ENCODE measurements at regions not wholly inside any gene's neighbourhood (a gene's known extent, or its start where the extent isn't known, plus 50 kb on each side); places are given as distances from the start of the nearest gene placed in this dataset.
"Not testable (repeated sequence)": the region's sequence is repeated elsewhere in the genome, so short reads cannot be mapped to it uniquely, and the experiment has no call there.

GRCh38 chr7:86094166-86094669 lies 549.5 kb upstream of the GRM3 start:
- Histone ChIP-seq H3K36me3 (ENCODE audit: insufficient read depth, low read length) (no peaks in the 10 kb centered on the region), H3K9me3 (ENCODE audit: low read depth, low read length) (no peaks in the 10 kb centered on the region)
- no peak for TF ChIP-seq POLR2AphosphoS5 (IDR thresholded peaks at IDR 0.05; ENCODE audit: borderline replicate concordance, low read depth, low read length)
- TF ChIP-seq EZH2 (IDR thresholded peaks at IDR 0.05), result no peak
- TF ChIP-seq FOXP2 (optimal IDR thresholded peaks at IDR 0.05; ENCODE audit: control extremely low read depth, extremely low read length, insufficient read depth), result no peak

GRCh38 chr7:86091369-86091768 lies 552.3 kb upstream of the GRM3 start:
- H3K36me3 ChIP-seq (ENCODE audit: insufficient read depth, low read length), result no peaks in the 10 kb centered on the region
- no peak overlapping the region for H3K27ac ChIP-seq
- no peak overlapping the region for H3K4me3 ChIP-seq
- H3K9ac ChIP-seq (ENCODE audit: insufficient read length), result no peak overlapping the region
- no peak for DNase-seq (ENCODE audit: low read depth, low spot score)
- no peak for TF ChIP-seq EZH2 (IDR thresholded peaks at IDR 0.05)
- no peak for TF ChIP-seq POLR2AphosphoS5 (IDR thresholded peaks at IDR 0.05; ENCODE audit: borderline replicate concordance, low read depth, low read length)
- no peak for TF ChIP-seq FOXP2 (optimal IDR thresholded peaks at IDR 0.05; ENCODE audit: control extremely low read depth, extremely low read length, insufficient read depth)
- no peaks in the 10 kb centered on the region for H3K9me3 ChIP-seq (ENCODE audit: low read depth, low read length)

More at GRCh38 chr7:86094166-86094669, 549.5 kb upstream of the GRM3 start:
- Histone ChIP-seq H3K9ac (ENCODE audit: insufficient read length) (no peak overlapping the region), H3K27ac (no peak overlapping the region), H3K4me3 (no peak overlapping the region)
- DNase-seq (ENCODE audit: low read depth, low spot score), result no peak

- Histone ChIP-seq H3K9ac (ENCODE audit: insufficient read length) (no peak overlapping the region), H3K4me3 (no peak overlapping the region), H3K36me3 (ENCODE audit: insufficient read depth, low read length) (no peaks in the 10 kb centered on the region), H3K9me3 (ENCODE audit: low read depth, low read length) (no peaks in the 10 kb centered on the region), H3K27ac (no peak overlapping the region)
- TF ChIP-seq FOXP2 (optimal IDR thresholded peaks at IDR 0.05; ENCODE audit: control extremely low read depth, extremely low read length, insufficient read depth) (no peak), POLR2AphosphoS5 (IDR thresholded peaks at IDR 0.05; ENCODE audit: borderline replicate concordance, low read depth, low read length) (no peak), EZH2 (IDR thresholded peaks at IDR 0.05) (no peak)
- no peak for DNase-seq (ENCODE audit: low read depth, low spot score)
Observed at GRCh38 chr7:86089455-86089854, 554.3 kb upstream of the GRM3 start.

- not testable (repeated sequence) for H3K9ac ChIP-seq (ENCODE audit: insufficient read length); H3K9me3 ChIP-seq (ENCODE audit: low read depth, low read length); H3K27ac ChIP-seq; H3K4me3 ChIP-seq; DNase-seq (ENCODE audit: low read depth, low spot score); H3K36me3 ChIP-seq (ENCODE audit: insufficient read depth, low read length)
Observed at GRCh38 chr7:86064572-86064971, 579.1 kb upstream of the GRM3 start.

- Histone ChIP-seq H3K27ac (no peak overlapping the region), H3K9ac (ENCODE audit: insufficient read length) (no peak overlapping the region), H3K4me3 (no peak overlapping the region), H3K9me3 (ENCODE audit: low read depth, low read length) (no peaks in the 10 kb centered on the region), H3K36me3 (ENCODE audit: insufficient read depth, low read length) (no peaks in the 10 kb centered on the region)
- no peak for DNase-seq (ENCODE audit: low read depth, low spot score)
- TF ChIP-seq POLR2AphosphoS5 (IDR thresholded peaks at IDR 0.05; ENCODE audit: borderline replicate concordance, low read depth, low read length), result no peak
- no peak for TF ChIP-seq EZH2 (IDR thresholded peaks at IDR 0.05)
- TF ChIP-seq FOXP2 (optimal IDR thresholded peaks at IDR 0.05; ENCODE audit: control extremely low read depth, extremely low read length, insufficient read depth), result no peak
Observed at GRCh38 chr7:86058649-86059048, 585.1 kb upstream of the GRM3 start.

- no peak for TF ChIP-seq EZH2 (IDR thresholded peaks at IDR 0.05)
- TF ChIP-seq POLR2AphosphoS5 (IDR thresholded peaks at IDR 0.05; ENCODE audit: borderline replicate concordance, low read depth, low read length), result no peak
- no peak for TF ChIP-seq FOXP2 (optimal IDR thresholded peaks at IDR 0.05; ENCODE audit: control extremely low read depth, extremely low read length, insufficient read depth)
- H3K27ac ChIP-seq, result peak overlapping the region; percentile 54; the same call in 1 of the 2 replicates
Observed at GRCh38 chr7:86050918-86051317, 592.8 kb upstream of the GRM3 start.

GRCh38 chr7:86049910-86050309 lies 593.8 kb upstream of the GRM3 start:
- H3K27ac ChIP-seq, result no peak overlapping the region
- no peaks in the 10 kb centered on the region for H3K9me3 ChIP-seq (ENCODE audit: low read depth, low read length)
- DNase-seq (ENCODE audit: low read depth, low spot score), result no peak
- no peaks in the 10 kb centered on the region for H3K36me3 ChIP-seq (ENCODE audit: insufficient read depth, low read length)
- no peak overlapping the region for H3K4me3 ChIP-seq
- TF ChIP-seq POLR2AphosphoS5 (IDR thresholded peaks at IDR 0.05; ENCODE audit: borderline replicate concordance, low read depth, low read length), result no peak
- no peak for TF ChIP-seq EZH2 (IDR thresholded peaks at IDR 0.05)
- no peak for TF ChIP-seq FOXP2 (optimal IDR thresholded peaks at IDR 0.05; ENCODE audit: control extremely low read depth, extremely low read length, insufficient read depth)
- H3K9ac ChIP-seq (ENCODE audit: insufficient read length), result no peak overlapping the region

More at GRCh38 chr7:86050918-86051317, 592.8 kb upstream of the GRM3 start:
- DNase-seq (ENCODE audit: low read depth, low spot score), result no peak
- H3K9me3 ChIP-seq (ENCODE audit: low read depth, low read length), result no peaks in the 10 kb centered on the region
- no peak overlapping the region for H3K9ac ChIP-seq (ENCODE audit: insufficient read length)
- no peak overlapping the region; the same call in 1 of the 2 replicates for H3K4me3 ChIP-seq
- no peaks in the 10 kb centered on the region for H3K36me3 ChIP-seq (ENCODE audit: insufficient read depth, low read length)

- H3K4me3 ChIP-seq; H3K36me3 ChIP-seq (ENCODE audit: insufficient read depth, low read length); H3K9ac ChIP-seq (ENCODE audit: insufficient read length); H3K9me3 ChIP-seq (ENCODE audit: low read depth, low read length); DNase-seq (ENCODE audit: low read depth, low spot score); H3K27ac ChIP-seq: not testable (repeated sequence)
Observed at GRCh38 chr7:86045197-86045596, 598.5 kb upstream of the GRM3 start.

- DNase-seq (ENCODE audit: low read depth, low spot score), result no peak
- Histone ChIP-seq H3K9me3 (ENCODE audit: low read depth, low read length) (no peaks in the 10 kb centered on the region), H3K4me3 (no peak overlapping the region), H3K36me3 (ENCODE audit: insufficient read depth, low read length) (no peaks in the 10 kb centered on the region), H3K9ac (ENCODE audit: insufficient read length) (no peak overlapping the region), H3K27ac (no peak overlapping the region)
- TF ChIP-seq EZH2 (IDR thresholded peaks at IDR 0.05) (no peak), FOXP2 (optimal IDR thresholded peaks at IDR 0.05; ENCODE audit: control extremely low read depth, extremely low read length, insufficient read depth) (no peak), POLR2AphosphoS5 (IDR thresholded peaks at IDR 0.05; ENCODE audit: borderline replicate concordance, low read depth, low read length) (no peak)
Observed at GRCh38 chr7:86025807-86026206, 617.9 kb upstream of the GRM3 start.

Measured in SK-N-MC (cell line).